Chondrocyte (in vitro differentiated cells): ENCODE measurements at regions not wholly inside any gene's neighbourhood (a gene's known extent, or its start where the extent isn't known, plus 50 kb on each side); places are given as distances from the start of the nearest gene placed in this dataset.

Experiments used
- DNase-seq: peaks from one replicate; pipeline ENCODE4 v3.0.0; 2021; ENCODE audit warnings: mixed read lengths, low spot score
- H3K27ac Mint-ChIP-seq: one replicate; pipeline ENCODE4 v1.8.0; 2021; ENCODE audit warnings: mild to moderate bottlenecking, moderate library complexity, mixed read lengths; ENCODE audit not compliant: unreplicated experiment
- H3K27me3 Mint-ChIP-seq: 2 replicates; pipeline ENCODE4 v1.8.0; 2021; ENCODE audit warnings: low read depth, mixed read lengths
- H3K36me3 Mint-ChIP-seq: 2 replicates; pipeline ENCODE4 v1.8.0; 2021; ENCODE audit warnings: low read depth, mixed read lengths
- H3K4me1 Mint-ChIP-seq: 2 replicates; pipeline ENCODE4 v1.8.0; 2021; ENCODE audit warnings: low read depth, mild to moderate bottlenecking, mixed read lengths
- H3K4me3 Mint-ChIP-seq: one replicate; pipeline ENCODE4 v1.8.0; 2021; ENCODE audit warnings: mild to moderate bottlenecking, moderate library complexity, mixed read lengths; ENCODE audit not compliant: unreplicated experiment
- H3K9me3 Mint-ChIP-seq: 2 replicates; pipeline ENCODE4 v1.8.0; 2021; ENCODE audit warnings: low read depth, mixed read lengths
- CTCF ChIP-seq: fragments of 200-600 bp; sonication (generic); IDR thresholded peaks from 2 replicates; pipeline ENCODE4 v1.5.0; 2021; ENCODE audit warnings: antibody characterized with exemption, mild to moderate bottlenecking, moderate library complexity

- H3K36me3 Mint-ChIP-seq: no peaks in the 10 kb centered on the region
- H3K4me1 Mint-ChIP-seq: peaks cover 12% of the 10 kb centered on the region
Measured at GRCh38 chr2:187679454-187679853, 125.2 kb upstream of the TFPI start.

GRCh38 chr2:187684174-187684573, 129.9 kb upstream of the TFPI start:
- Mint-ChIP-seq H3K27ac (no peak overlapping the region), H3K9me3 (no peaks in the 10 kb centered on the region), H3K36me3 (no peaks in the 10 kb centered on the region), H3K4me3 (no peak overlapping the region), H3K4me1 (peaks cover 10% of the 10 kb centered on the region), H3K27me3 (no peaks in the 10 kb centered on the region)
- no peak for DNase-seq
- TF ChIP-seq CTCF: no peak

More at GRCh38 chr2:187679454-187679853, 125.2 kb upstream of the TFPI start:
- no peak for TF ChIP-seq CTCF
- no peak overlapping the region for H3K4me3 Mint-ChIP-seq
- DNase-seq: no peak
- H3K9me3 Mint-ChIP-seq: no peaks in the 10 kb centered on the region
- H3K27me3 Mint-ChIP-seq: peaks cover 11% of the 10 kb centered on the region
- no peak overlapping the region for H3K27ac Mint-ChIP-seq

GRCh38 chr2:187686416-187687024, 132.3 kb upstream of the TFPI start:
- Mint-ChIP-seq H3K4me1 (peaks cover 6% of the 10 kb centered on the region), H3K36me3 (no peaks in the 10 kb centered on the region), H3K4me3 (no peak overlapping the region), H3K9me3 (no peaks in the 10 kb centered on the region), H3K27me3 (no peaks in the 10 kb centered on the region), H3K27ac (no peak overlapping the region)
- TF ChIP-seq CTCF: no peak
- no peak for DNase-seq

- Mint-ChIP-seq H3K4me3 (no peak overlapping the region), H3K27ac (no peak overlapping the region), H3K36me3 (no peaks in the 10 kb centered on the region), H3K4me1 (peaks cover 2% of the 10 kb centered on the region), H3K27me3 (no peaks in the 10 kb centered on the region), H3K9me3 (no peaks in the 10 kb centered on the region)
- TF ChIP-seq CTCF: no peak
- no peak for DNase-seq
Measured at GRCh38 chr2:187687585-187687984, 133.3 kb upstream of the TFPI start.

GRCh38 chr2:187689372-187689771, 135.1 kb upstream of the TFPI start:
- DNase-seq: no peak
- Mint-ChIP-seq H3K36me3 (no peaks in the 10 kb centered on the region), H3K27me3 (no peaks in the 10 kb centered on the region), H3K9me3 (no peaks in the 10 kb centered on the region), H3K4me3 (no peak overlapping the region), H3K27ac (no peak overlapping the region), H3K4me1 (peaks cover 2% of the 10 kb centered on the region)
- no peak for TF ChIP-seq CTCF
